HCT116 (cell line): ENCODE measurements at regions not wholly inside any gene's neighbourhood (a gene's known extent, or its start where the extent isn't known, plus 50 kb on each side); places are given as distances from the start of the nearest gene placed in this dataset.

Experiments used
- ATAC-seq: fragments of 200-7000 bp; cut with Tn5 transposase; 2 replicates; pipeline ENCODE4 v1.9.1; 2020; ENCODE audit warnings: mild to moderate bottlenecking, moderate library complexity
- BruUV-seq: library from RNA; stranded (reverse); fragments of 400-500 nt; replicated peaks from 2 replicates; lab custom pipeline; 2021; lab: Mats Ljungman, UMichigan
- CTCF ChIA-PET: fragments of 300-600 bp; sonication (Branson Sonifier 250); formaldehyde crosslinking; loops from one replicate; lab custom pipeline; 2021; ENCODE audit warnings: antibody characterized with exemption; lab: Charles Lee
- POLR2A ChIA-PET: fragments of 300-600, 350-600 bp; sonication (Branson Sonifier 250); formaldehyde crosslinking; loops from one replicate; lab custom pipeline; 2021; ENCODE audit warnings: antibody characterized with exemption; lab: Charles Lee
- RAD21 ChIA-PET, 2 experiments: fragments of 300-600 bp; sonication (Branson Sonifier 250); formaldehyde crosslinking; loops; one replicate each; lab custom pipeline; 2023; ENCODE audit warnings: low total read pairs in 2 of 2; ENCODE audit not compliant: uncharacterized antibody in 2 of 2, unreplicated experiment in 2 of 2, low non-redundant PET in 1 of 2; lab: Charles Lee
- DNase-seq: peaks from one replicate; pipeline ENCODE4 v3.0.0-alpha.2; 2010; ENCODE audit warnings: low read depth, low spot score
- H2AFZ ChIP-seq: fragments of 200-600 bp; shearing (Covaris generic), sonication (generic); 2 replicates; pipeline ENCODE4 v1.6.1; 2017; ENCODE audit warnings: low read depth, mixed run types, mixed read lengths, antibody characterized with exemption, low read length; ENCODE audit not compliant: poor library complexity, severe bottlenecking
- H3K27ac ChIP-seq: 2 replicates; pipeline ENCODE4 v1.5.1; 2012; ENCODE audit warnings: low read depth, low read length
- H3K27me3 ChIP-seq: fragments of 200-600 bp; sonication (generic); 2 replicates; pipeline ENCODE4 v1.6.1; 2016; ENCODE audit warnings: mixed run types, low read length, mixed read lengths; ENCODE audit not compliant: insufficient read depth
- H3K36me3 ChIP-seq, 2 experiments: fragments of 200-500 bp in 1 of 2; fragments of 200-600 bp in 1 of 2; sonication (Bioruptor generic) in 1 of 2; sonication (generic) in 1 of 2; 2 replicates each; pipeline versions ENCODE4 v1.5.1 to v1.6.1; 2014 to 2016; ENCODE audit warnings: low read length in 2 of 2, inconsistent platforms in 1 of 2, mixed read lengths in 1 of 2, mixed run types in 1 of 2; ENCODE audit not compliant: insufficient read depth in 2 of 2, control insufficient read depth in 1 of 2
- H3K4me1 ChIP-seq, 2 experiments: fragments of 200-600 bp in 1 of 2; sonication (generic) in 1 of 2; 2 replicates each; pipeline versions ENCODE4 v1.5.1 to v1.6.1; 2012 to 2017; ENCODE audit warnings: low read length in 2 of 2, inconsistent platforms in 1 of 2, mild to moderate bottlenecking in 1 of 2, mixed read lengths in 1 of 2, mixed run types in 1 of 2, moderate library complexity in 1 of 2; ENCODE audit not compliant: insufficient read depth in 2 of 2, control insufficient read depth in 1 of 2
- H3K4me2 ChIP-seq: fragments of 200-600 bp; sonication (generic); 2 replicates; pipeline ENCODE4 v1.6.1; 2017; ENCODE audit warnings: mixed run types, low read length, mixed read lengths
- H3K4me3 ChIP-seq, 2 experiments: fragments of 200-600 bp in 1 of 2; sonication (generic) in 1 of 2; replicated peaks in 1 of 2; 2 replicates each; pipeline ENCODE4 v1.5.1; 2011 to 2016; ENCODE audit warnings: low read length in 2 of 2, control low read depth in 1 of 2, low read depth in 1 of 2, mild to moderate bottlenecking in 1 of 2, mixed read lengths in 1 of 2, mixed run types in 1 of 2
- H3K79me2 ChIP-seq: fragments of 200-600 bp; sonication (generic); 2 replicates; pipeline ENCODE4 v1.6.1; 2017; ENCODE audit warnings: mild to moderate bottlenecking, mixed run types, low read length, moderate library complexity, mixed read lengths; ENCODE audit not compliant: insufficient read depth
- H3K9ac ChIP-seq: fragments of 200-600 bp; sonication (generic); 2 replicates; pipeline ENCODE4 v1.6.1; 2016; ENCODE audit warnings: low read length, mixed read lengths
- H3K9me2 ChIP-seq: fragments of 200-600 bp; sonication (generic), shearing (Covaris generic); 2 replicates; pipeline ENCODE4 v1.6.1; 2017; ENCODE audit warnings: mixed run types, mild to moderate bottlenecking, moderate library complexity; ENCODE audit not compliant: insufficient read depth
- H3K9me3 ChIP-seq, 2 experiments: fragments of 200-500 bp in 1 of 2; fragments of 200-600 bp in 1 of 2; sonication (Bioruptor generic) in 1 of 2; sonication (generic) in 1 of 2; 2 replicates each; pipeline ENCODE4 v1.6.1; 2014 to 2017; ENCODE audit warnings: low read length in 2 of 2, mixed read lengths in 2 of 2, inconsistent platforms in 1 of 2, low read depth in 1 of 2, mild to moderate bottlenecking in 1 of 2, mixed run types in 1 of 2, moderate library complexity in 1 of 2; ENCODE audit not compliant: control insufficient read depth in 1 of 2, insufficient read depth in 1 of 2
- H4K20me1 ChIP-seq: fragments of 200-600 bp; sonication (generic), shearing (Covaris generic); 2 replicates; pipeline ENCODE4 v1.6.1; 2017; ENCODE audit warnings: mixed run types, mild to moderate bottlenecking, moderate library complexity; ENCODE audit not compliant: insufficient read depth
- ATF3 ChIP-seq: IDR thresholded peaks from 2 replicates; pipeline ENCODE4 v1.6.1; 2012
- CBX3 ChIP-seq: IDR thresholded peaks from 2 replicates; pipeline ENCODE4 v1.6.1; 2012; ENCODE audit warnings: low read depth
- CTCF ChIP-seq, 3 experiments: fragments of 200-600 bp in 1 of 3; sonication (generic) in 1 of 3; IDR thresholded peaks in 2 of 3; conservative IDR thresholded peaks in 1 of 3; 2 replicates each; pipeline ENCODE4 v1.5.1; 2012 to 2017; ENCODE audit warnings: low read depth in 2 of 3, low read length in 2 of 3, antibody characterized with exemption in 1 of 3, borderline replicate concordance in 1 of 3, control low read depth in 1 of 3, mild to moderate bottlenecking in 1 of 3, mixed read lengths in 1 of 3, mixed run types in 1 of 3, moderate library complexity in 1 of 3; ENCODE audit not compliant: insufficient read depth in 1 of 3
- EZH2 ChIP-seq: fragments of 200-600 bp; sonication (generic); IDR thresholded peaks from 2 replicates; pipeline ENCODE4 v1.6.1; 2017; ENCODE audit warnings: antibody characterized with exemption, mixed run types
- JUND ChIP-seq: IDR thresholded peaks from 2 replicates; pipeline ENCODE4 v1.6.1; 2012
- RAD21 ChIP-seq: IDR thresholded peaks from 2 replicates; pipeline ENCODE4 v1.6.1; 2012; ENCODE audit warnings: low read depth, mild to moderate bottlenecking
- TCF7L2 ChIP-seq: IDR thresholded peaks from 2 replicates; pipeline ENCODE4 v1.7.0; 2011; ENCODE audit warnings: borderline replicate concordance, inconsistent platforms; ENCODE audit not compliant: insufficient read depth, insufficient read length; ENCODE audit errors: extremely low read depth
- ZFX ChIP-seq: fragments of 450-650 bp; IDR thresholded peaks from 2 replicates; pipeline ENCODE4 v1.6.1; 2017
- ZNF274 ChIP-seq: fragments of 200-500 bp; sonication (Bioruptor generic); IDR thresholded peaks from 2 replicates; pipeline ENCODE4 v1.6.1; 2014; ENCODE audit warnings: mild to moderate bottlenecking, low read depth, low read length, inconsistent platforms
- intact Hi-C: fragments of 100-400 bp; cut with micrococcal nuclease; formaldehyde crosslinking; loops from 2 replicates; pipeline ENCODE4 v1.10.0; 2022

GRCh38 chr15:62877276-62877857 lies 165.2 kb upstream of the TPM1 start:
- no peaks in the 10 kb centered on the region for H3K27me3 ChIP-seq
- H2AFZ ChIP-seq = no peak overlapping the region
- H3K27ac ChIP-seq = no peak overlapping the region
- no peaks in the 10 kb centered on the region for H3K36me3 ChIP-seq
- no peak overlapping the region for H3K4me3 ChIP-seq
- H3K9me2 ChIP-seq = no peaks in the 10 kb centered on the region
- H3K79me2 ChIP-seq = no peaks in the 10 kb centered on the region
- BruUV-seq = no TSS peak
- no peak overlapping the region for H3K9ac ChIP-seq
- no peaks in the 10 kb centered on the region for H4K20me1 ChIP-seq
- H3K4me2 ChIP-seq = no peak overlapping the region
- intact Hi-C loops = no loop called here
- RAD21 ChIA-PET = no interaction called here
- CTCF ChIA-PET = no interaction called here
- DNase-seq = no peak
- ATAC-seq = no peak
- no peaks in the 10 kb centered on the region for H3K9me3 ChIP-seq
- no peaks in the 10 kb centered on the region for H3K4me1 ChIP-seq
- POLR2A ChIA-PET = no interaction called here
- TF ChIP-seq TCF7L2 (no peak), CBX3 (no peak), RAD21 (no peak), EZH2 (no peak), CTCF (IDR thresholded peaks at IDR 0.05 in 2 of 3, conservative IDR thresholded peaks at IDR 0.05 in 1 of 3; ENCODE audit: borderline replicate concordance in 1 of 3, insufficient read depth in 1 of 3, low read depth in 2 of 3, low read length in 2 of 3) (no peak), ZNF274 (no peak), ZFX (no peak), ATF3 (no peak), JUND (no peak)
